Fibroblast of skin of right biceps (primary cell): ENCODE measurements at regions not wholly inside any gene's neighbourhood (a gene's known extent, or its start where the extent isn't known, plus 50 kb on each side); places are given as distances from the start of the nearest gene placed in this dataset.

Source experiments
- DNase-seq: peaks from one replicate; pipeline ENCODE4 v3.0.0-alpha.2; 2013

- no peak for DNase-seq
These were observed 362.3 kb downstream of the WDR72 start for GRCh38 chr15:53397041-53397616.

GRCh38 chr15:53395871-53396270 is 363.6 kb downstream of the WDR72 start:
- no peak for DNase-seq

DNA sequence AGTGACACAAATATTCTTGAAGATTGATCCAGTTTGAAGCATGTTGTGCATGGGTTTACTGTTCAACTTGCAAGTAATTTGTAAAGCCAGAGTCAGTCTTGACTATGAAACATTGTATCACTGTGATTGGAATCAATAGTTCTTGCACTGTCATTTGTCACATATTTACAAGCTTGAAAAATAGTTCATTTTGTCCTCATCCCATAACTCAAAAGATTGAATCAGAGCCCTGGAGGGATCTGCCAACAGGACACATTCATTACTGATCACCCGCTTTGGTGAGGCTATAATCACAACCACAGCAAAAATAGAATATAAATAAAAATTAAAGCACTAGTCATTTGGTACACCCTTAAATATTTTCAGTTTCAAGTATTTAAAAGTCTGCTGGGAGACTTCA is 368.9 kb downstream of the WDR72 start:
- no peak for DNase-seq

GRCh38 chr15:53389271-53390037 is 370.0 kb downstream of the WDR72 start:
- no peak for DNase-seq

DNA sequence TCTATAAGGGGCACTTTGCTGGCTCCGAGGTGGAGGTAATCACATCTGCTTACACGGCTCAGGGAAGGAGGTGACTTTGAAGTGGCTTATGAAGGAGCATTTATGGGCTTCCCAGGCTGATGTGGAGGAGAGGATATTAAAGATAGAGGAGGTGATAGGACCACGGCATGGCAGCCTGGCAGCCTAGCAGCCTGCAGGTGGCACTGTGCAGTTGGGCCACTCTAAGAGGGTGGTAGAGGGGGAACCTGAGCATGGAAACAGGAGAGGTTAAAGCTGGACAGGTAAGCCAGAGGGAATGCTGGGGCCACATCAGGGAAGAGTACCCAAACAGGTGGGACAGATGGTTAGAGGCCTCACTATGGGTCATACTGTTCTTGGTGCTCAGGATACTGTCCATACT is 375.0 kb downstream of the WDR72 start:
- DNase-seq = no peak

DNA sequence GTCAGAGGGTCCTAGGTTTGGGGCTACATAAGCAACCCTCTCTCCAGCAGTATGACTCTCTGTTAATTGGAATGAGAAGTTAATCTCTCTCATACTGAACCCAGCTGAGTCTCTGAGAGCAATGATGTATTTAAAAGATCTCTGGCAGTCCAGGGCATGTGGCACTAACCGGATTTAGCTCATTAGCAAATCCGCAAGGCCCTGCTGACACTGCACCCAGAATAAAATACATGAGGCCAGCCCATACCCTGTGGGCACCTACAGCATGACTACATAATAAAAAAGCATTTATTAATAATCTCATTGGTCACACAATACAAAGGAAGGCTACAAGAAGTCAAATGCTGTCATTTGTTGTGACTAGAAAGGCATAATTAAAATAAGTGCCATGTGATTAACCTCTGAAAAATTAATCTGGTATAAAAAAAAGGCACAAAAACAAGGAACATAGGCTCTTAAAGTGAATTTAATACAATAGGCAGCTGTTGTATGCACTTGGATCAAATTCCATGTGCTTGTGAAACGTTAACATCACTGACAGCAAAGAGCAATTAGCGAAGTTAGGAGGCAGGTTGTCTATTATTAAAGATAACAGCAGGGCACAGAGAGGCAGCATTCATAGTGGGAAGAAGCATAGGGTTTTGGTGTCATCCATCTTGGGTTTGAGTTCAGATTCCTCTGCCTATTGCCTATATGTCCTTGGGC is 381.2 kb downstream of the WDR72 start:
- DNase-seq = no peak

- DNase-seq = no peak
These were observed 391.7 kb downstream of the WDR72 start for GRCh38 chr15:53367740-53368139.

DNA sequence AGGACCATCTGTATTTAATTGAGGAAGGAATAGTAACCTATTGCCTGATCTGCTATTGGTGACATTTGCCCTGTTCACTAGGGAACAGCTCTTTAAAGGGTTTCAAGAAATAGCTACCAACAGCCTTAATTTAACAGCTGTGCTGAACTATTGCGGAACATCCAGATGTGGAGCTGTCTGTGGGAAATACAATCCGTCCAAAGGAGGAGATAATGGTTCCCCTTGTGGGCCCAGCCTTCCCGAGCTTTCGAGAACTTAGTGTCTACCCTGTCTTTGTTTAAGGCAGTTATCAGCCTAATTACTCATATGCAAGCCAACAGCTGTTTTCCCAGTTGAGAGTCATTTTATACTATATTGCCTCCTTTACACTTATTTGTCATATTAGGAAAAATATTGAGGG is 398.6 kb downstream of the WDR72 start:
- no peak for DNase-seq

- no peak for DNase-seq
These were observed 400.4 kb downstream of the WDR72 start for GRCh38 chr15:53359038-53359437.

DNA sequence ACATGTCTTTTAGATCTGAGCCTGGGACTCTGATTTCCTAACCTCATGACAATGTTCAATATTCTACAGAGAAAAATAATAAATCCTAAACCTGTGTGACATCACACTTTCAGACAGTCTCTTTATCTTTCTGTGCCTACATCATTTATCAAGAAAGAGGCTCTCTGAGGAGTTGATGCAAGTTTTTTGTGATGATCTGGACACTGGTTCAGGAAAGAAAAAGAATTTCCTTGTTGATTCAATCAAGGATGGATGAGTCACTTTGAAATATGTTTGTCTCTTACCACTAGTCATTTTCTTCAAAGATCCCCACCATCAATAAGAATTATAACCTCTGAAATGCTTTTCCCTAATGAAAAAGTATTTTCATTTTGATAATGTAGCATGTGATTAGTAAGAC is 404.6 kb downstream of the WDR72 start:
- DNase-seq = no peak

DNA sequence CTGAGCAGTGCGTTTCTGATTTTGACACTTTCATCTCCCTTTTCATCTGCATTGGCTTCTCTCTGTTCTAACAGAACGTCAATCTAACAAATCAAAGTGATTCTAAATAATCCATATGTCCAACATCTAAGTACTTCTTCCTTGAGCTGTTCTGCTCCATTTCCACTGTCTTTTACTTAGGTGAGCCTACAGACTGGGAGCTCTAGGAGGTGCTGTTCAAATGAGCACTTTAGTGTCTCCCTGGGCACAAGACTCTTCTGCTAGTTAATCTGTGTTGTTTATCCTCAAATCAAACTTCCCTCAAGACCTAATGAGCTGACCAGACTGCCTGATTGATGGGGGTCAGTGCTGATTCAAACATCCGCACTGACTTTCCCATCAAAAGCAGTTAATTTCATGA is 408.1 kb downstream of the WDR72 start:
- DNase-seq = no peak

GRCh38 chr15:53346583-53346982 is 412.9 kb downstream of the WDR72 start:
- no peak for DNase-seq

- DNase-seq = no peak
These were observed 427.9 kb downstream of the WDR72 start for GRCh38 chr15:53331328-53332190.

DNA sequence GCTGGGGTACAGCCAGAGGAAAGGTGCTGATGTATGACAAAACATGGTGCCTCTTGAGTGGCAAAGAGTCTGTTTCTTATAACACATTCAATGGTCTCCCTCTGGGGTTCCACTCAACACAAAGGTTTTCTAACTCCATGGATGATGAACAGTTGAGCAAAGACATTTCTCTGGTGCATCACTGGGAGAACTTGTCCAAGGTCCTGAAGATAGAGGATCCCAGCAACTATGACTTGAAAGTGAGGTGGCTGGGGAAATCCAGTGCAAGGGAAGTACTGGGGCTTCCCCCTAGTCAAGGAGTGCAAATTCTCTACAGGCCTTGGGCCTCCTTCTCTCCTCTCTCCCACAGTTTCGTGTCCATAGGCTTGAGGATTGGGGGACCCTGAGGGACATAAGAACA is 431.1 kb downstream of the WDR72 start:
- no peak for DNase-seq

GRCh38 chr15:53324061-53324460 is 435.4 kb downstream of the WDR72 start:
- no peak for DNase-seq

GRCh38 chr15:53323191-53323590 is 436.3 kb downstream of the WDR72 start:
- peak; percentile 1 for DNase-seq

- no peak for DNase-seq
These were observed 438.6 kb downstream of the WDR72 start for GRCh38 chr15:53320816-53321215.

DNA sequence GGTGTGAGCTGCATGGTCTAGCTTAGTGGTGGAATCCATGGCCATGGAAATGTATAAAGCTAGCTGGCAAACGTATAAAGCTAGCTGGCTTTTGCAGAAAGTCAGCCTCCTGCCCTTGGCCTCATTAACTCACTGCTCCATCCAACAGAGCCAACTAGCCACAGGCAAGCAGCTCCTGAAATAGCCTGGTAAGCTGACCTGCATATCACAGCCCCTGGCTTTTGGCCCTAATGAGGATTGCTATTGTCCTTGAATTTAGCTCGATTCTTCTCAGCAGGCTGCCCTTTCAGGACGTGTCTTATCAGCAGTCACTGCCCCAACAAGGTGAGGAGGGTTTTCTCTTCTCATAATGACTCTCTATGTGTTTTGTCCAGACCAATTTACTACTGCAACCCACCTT is 446.8 kb downstream of the WDR72 start:
- DNase-seq = no peak

GRCh38 chr15:53310709-53311108 is 448.8 kb downstream of the WDR72 start:
- DNase-seq = no peak

DNA sequence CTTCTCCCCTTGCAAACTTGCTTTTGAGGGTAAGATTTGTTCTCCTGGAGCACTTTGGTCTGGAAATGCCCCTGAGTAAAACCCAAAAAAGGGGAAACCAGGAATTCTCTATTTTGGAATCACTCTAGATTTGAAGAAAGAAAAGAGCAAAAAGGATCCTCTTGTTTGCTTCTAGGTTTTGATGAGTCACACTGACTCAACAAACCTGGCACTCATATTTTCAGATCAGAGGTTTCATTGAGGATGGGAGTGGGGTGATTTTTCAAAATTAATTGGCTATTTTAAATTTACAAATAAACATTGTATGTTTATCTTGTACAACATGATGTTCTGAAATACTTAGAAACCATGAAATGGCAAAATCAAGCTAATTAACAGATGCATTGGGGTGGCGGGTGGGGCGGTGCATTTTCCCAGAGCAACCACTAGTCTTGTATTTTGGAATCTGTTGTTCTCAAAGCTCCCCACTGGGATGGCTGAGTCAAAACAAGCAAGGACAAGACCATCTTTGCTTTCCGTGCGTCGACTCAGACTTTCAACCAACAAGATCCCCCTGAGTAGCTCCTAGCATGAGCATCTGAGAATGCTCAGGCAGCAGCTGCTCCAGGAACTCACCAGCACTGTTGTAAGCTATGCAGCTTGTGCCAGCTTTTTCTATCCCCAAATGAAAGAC is 451.4 kb downstream of the WDR72 start:
- no peak for DNase-seq

DNA sequence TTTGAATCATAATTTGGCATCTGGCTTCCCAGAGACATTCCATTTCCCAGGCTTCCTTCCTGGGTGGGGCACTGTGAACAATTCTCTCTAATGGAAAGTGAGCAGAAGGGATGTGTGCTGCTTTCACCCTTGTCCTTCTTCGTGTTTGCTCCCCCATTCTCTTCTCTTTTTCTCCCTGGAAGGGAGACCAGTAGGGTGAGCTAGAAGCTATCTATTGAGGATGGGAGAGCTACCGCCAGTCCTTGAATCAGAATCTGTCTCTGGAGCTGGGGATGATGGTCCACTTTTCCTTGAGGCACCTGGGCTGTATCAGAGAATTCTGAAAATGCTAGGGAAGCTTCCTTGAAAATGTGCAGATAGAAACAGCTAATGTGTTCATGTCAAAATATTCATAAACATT is 453.9 kb downstream of the WDR72 start:
- no peak for DNase-seq

GRCh38 chr15:53305101-53305500 is 454.4 kb downstream of the WDR72 start:
- DNase-seq = no peak

DNA sequence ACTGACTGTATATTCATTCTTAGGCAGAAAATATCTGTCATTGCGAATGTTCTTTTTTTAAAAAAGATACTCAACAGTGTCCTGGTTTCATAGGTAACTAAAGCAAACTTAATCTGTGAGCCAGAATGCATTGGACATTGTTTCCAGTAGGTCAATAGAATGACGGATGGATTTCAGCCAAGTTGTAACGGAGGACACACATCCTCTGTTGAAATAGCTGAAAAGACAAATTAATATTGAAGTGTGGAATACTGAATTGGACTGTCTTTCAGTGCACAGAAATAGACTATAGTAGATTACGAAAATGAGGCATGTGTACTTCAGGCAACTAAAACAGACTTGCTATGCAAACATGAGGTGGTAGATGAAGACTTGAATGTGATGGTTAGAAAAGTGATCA is 461.6 kb downstream of the WDR72 start:
- DNase-seq = no peak
